Medulla oblongata (tissue), 1 donor: ENCODE measurements at regions not wholly inside any gene's neighbourhood (a gene's known extent, or its start where the extent isn't known, plus 50 kb on each side); places are given as distances from the start of the nearest gene placed in this dataset.
"Not testable (repeated sequence)": the region's sequence is repeated elsewhere in the genome, so short reads cannot be mapped to it uniquely, and the experiment has no call there.

Source experiments
- DNase-seq: peaks from one replicate; pipeline ENCODE4 v3.0.0-alpha.2; 2015; ENCODE audit errors: extremely low spot score

DNA sequence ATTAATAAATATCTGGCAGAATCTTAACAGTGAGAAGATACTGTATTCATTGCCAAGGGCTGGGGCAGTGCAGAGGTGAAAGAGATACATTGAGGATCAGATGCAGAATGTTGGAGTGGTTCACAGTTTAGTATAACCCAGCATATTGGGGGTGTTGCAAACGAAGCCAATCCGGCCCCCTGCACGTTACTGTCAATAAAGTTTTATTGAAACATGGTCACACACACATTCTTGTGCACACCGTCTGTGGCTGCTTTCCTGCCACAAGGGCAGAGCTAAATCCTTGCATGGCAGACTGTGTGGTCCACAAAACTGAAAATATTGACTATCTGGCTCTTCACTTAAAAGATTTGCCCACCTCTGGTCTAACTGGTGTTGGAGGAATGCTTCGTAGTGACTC, 119.7 kb downstream of the SHOX start:
- no peak for DNase-seq

GRCh38 chrX:747176-747575, 116.6 kb downstream of the SHOX start:
- no peak for DNase-seq

- DNase-seq, result no peak
Measured at GRCh38 chrX:739611-740010, 109.0 kb downstream of the SHOX start.

GRCh38 chrX:737021-737420, 106.4 kb downstream of the SHOX start:
- DNase-seq, result not testable (repeated sequence)

DNA sequence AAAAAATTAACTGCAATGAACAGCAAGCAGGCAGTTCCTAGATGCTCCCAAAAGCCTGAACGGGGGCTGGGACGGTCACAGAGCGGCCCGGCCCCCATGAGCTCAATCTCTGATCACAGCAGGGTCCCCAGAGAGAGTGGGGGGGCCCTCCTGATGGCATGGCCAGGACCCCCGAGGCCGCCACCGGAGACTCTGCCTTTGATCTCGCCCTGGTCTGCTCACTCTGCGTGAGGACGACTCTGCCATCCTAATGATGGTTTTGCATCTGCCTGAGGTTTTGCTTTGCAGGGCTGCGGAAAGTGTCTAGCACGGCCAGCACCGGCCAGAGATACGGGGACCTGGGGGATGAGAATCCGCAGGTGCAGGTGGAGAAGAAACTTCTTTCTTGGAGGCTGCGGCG, 103.8 kb downstream of the SHOX start:
- DNase-seq, result no peak

DNA sequence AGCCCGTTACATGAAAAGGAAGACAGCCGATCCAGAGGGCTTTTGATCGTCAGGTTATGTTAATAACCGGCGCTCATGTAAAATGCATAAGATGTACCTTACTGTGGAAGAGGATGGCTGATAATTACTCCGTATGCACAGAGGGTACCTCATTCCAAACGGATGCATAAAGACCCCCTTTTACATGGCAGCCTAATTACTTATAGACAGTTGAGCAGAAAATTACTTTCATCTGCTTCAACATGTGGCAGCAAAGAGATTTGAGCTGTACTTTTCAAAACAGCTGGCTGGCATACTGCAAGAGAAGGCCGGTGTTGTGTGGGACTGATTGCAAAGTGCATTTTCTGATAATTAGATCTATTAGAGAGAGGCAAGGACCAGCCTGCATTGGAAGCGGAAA, 103.4 kb downstream of the SHOX start:
- DNase-seq, result no peak

DNA sequence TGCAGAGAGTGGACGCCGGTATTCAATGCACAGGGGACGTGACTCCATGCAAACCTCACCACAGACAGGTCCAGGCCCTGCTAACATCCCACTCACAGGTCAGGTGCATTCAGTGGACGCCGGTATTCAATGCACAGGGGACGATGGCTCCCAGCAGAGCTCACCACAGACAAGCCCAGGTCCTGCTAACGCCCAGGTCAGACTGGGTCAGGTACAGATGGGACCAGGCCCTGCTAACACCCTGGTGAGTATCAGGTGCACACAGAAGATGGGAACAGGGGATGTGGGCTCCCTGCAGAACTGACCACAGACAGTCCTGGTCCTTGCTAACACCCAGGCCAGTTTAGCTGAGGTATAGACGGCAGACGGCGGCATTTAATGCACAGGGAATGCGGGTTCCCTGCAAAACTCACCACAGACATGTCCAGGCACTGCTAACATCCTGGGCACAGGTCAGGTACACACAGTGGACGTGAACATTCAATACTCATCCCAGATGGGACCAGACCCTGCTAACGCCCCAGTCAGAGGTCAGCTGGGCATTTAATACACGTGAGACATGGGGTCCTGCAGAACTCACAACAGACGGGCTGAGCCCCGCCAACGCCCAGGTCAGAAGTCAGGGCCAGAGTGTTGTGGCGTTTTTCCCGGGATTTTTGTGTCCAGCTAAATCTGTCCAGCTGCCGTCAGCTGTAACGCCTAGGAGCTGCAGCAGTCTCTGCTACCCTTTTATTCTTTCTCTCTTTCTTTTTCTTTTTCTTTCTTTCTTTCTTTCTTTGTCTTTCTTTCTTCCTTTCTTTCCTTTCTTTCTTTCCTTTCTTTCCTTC, 99.2 kb downstream of the SHOX start:
- DNase-seq, result no peak

GRCh38 chrX:729101-729500, 98.5 kb downstream of the SHOX start:
- not testable (repeated sequence) for DNase-seq

DNA sequence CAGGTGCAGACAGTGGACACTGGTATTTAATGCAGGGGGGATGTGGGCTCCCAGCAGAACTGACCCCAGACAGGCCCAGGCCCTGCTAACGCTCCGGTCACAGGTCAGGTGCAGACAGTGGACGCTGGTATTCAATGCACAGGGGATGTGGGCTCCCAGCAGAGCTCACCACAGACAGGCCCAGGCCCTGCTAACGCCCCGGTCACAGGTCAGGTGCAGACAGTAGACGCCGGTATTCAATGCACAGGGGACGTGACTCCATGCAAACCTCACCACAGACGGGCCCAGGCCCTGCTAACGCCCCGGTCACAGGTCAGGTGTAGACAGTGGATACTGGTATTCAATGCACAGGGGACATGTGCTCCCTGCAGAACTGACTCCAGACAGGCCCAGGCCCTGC, 98.0 kb downstream of the SHOX start:
- DNase-seq, result not testable (repeated sequence)

DNA sequence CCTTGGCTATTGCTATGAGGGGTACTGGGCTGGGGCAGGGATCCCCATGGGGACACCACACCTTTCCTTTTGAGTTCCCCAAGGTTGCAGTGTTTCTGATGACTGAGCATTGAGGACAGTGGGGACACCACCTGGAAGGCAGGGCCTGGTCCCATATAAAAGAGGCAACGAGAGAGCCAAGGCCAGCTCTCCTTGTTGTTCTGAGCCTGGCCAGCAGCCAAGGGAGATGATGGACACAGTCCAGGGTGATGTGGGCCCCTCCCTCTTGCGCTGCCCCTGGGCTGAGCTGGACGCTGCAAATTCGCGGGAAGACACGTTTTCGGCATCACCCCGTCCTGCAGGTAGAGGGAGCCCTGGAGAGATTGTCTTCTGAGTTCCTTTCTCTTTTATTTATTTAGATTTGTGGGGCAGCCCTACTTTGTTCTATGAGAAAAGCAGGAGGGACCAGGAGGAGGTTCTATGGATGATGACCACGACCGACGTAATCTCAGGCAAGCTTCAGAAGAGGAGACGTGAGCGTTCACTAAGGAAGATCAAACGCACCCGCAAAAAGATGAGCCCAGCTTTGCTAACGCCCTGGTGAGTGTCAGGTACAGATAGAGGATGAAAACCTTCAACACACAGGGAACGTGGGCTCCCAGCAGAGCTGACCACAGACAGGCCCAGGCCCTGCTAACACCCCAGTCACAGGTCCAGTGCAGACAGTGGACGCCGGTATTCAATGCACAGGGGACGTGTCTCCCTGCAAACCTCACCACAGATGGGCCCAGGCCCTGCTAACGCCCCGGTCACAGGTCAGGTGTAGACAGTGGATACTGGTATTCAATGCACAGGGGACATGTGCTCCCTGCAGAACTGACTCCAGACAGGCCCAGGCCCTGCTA, 97.4 kb downstream of the SHOX start:
- no peak for DNase-seq

GRCh38 chrX:725971-726370, 95.4 kb downstream of the SHOX start:
- DNase-seq, result no peak

DNA sequence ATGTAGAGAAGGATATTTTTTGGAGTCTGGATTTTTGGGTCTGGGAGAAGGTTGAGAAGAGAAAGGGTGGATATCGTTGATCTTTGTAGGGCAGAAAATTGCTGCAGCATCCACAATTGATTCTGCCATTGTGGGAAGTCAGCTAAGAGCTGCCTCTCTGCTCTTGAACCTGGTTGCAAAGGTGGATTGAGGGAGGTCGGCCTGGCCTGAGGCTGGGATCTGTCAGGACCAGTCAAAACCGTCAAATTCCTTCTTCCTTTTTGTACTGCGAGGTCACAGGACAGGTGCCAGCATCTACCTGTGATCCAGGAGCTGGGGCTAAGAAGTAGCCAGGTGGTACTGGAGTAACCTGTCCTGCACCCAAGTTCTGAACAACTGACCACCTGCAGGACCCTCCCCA, 93.7 kb downstream of the SHOX start:
- DNase-seq, result no peak

DNA sequence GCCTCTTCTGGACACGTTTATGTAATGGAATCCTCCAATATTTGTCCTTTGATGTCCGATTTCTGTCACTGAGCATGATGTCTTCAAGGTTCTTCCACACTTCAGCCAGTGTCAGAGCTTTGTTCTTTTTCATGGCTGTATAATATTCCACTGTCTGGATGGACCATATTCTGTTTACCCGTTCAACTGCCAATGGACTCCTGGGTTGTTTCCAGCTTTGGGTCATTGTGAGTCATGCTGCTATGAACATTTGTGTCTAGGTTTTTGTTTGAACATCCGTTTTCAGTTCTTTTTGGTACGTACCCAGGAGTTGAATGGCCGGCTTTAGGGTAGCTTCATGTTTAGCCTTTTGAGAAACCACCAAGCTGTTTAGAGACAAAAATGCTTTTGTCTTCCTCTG, 93.2 kb downstream of the SHOX start:
- DNase-seq, result no peak

- no peak for DNase-seq
Measured at GRCh38 chrX:721354-721753, 90.8 kb downstream of the SHOX start.

DNA sequence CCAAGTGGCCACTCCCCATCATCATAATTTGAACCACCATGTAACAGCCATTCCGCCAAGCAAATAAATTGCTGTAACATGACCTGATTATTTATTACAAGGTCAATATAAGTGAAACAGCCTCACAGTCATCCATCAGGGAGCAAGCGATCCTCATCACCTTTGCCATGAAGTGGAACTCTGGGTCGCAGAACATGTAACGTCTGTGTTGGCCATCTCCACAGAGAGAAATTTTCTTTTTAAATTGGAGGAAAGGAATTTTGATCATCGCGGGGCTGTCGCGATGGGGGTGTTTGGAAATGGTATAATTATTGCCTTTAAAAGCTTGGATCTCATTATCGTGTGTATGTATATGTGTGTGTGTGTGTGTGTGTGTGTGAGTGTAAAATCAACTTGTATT, 90.2 kb downstream of the SHOX start:
- DNase-seq, result no peak

DNA sequence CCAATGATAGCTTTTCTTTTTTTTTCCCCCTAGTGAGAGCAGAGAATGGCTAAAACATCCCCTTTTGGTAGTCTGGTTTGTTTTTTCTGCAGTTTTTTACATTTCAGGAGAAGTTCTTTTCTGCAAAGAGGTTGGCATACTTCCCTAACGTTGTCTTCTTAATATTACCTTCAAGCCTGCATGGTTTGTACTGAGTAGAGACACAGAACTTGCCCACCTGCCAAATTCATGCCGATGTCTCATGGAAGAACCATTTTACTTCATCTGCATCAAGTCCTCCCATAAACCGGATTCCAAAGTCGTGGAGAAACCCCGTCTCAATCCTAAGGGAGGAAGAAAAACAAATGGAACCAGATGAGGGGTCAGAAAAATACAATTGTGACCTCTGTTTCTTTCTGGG, 89.7 kb downstream of the SHOX start:
- DNase-seq, result no peak

DNA sequence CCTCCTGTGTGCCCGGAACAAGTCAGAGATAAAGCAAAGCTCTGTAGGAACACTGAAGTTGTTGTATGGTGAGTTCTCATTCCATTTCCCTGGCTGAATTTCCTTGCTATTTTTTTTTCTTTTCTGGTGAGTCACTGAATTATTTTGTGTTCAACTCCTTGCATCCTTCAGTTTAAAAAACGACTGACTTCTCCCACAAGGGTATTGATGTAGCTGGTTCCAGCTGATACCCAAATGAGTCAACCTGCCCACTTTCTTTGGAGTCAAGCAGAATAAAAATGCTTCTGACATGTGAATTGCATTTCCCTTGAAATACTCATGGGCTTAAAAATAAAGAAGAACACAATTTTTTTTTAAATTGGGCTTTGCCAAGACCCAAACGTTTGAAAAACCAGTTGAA, 85.5 kb downstream of the SHOX start:
- DNase-seq, result no peak

DNA sequence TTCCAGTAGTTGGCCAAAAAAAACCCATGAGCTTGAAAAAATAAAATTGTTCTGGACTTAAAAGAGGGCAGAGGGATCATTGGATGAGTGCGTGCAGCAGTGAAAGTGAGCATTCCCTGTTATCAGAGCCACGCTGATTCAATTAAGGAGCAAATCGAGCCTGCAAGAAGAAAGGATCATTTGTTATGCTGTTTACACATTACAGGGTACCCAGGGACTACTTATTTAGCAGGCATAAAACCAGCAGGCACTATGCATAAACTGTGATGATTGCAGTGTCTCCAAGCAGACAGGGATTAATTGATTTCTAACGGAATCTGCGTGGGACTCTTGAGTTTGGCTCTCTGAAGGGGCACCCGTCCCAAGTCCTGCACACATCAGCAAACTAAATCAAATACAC, 83.5 kb downstream of the SHOX start:
- DNase-seq, result no peak
